ENCODE measurements at regions not wholly inside any gene's neighbourhood (a gene's known extent, or its start where the extent isn't known, plus 50 kb on each side); places are given as distances from the start of the nearest gene placed in this dataset.

DNA sequence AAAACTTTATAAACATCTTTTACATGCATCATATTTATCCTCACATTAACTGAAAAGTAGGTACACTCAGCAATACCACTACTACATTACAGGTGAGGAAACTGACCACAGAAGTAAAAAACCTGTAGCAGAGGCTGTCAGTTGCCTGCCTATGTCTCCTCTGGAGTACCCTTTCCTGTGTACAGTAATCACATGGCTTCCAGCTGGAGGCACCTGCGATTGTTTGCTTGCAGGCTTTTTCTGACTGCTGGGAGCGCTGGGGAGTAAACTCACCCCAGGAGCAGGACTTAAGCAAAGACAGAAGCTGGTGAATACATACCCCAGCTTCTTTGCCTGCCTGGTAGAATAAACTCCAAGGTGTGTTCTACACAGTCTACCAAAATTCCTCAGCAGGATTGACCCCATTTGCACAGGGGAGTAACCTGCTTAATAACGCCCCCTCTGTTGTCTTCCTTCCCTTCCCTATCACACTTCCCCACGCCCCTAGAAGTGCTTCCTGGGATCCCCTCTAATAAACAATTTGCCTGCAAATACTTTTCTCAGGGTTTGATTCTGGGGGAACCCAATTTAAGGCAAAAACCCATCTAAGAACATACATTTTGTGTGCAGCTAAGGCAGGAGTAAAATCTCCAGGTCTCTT lies 138.9 kb downstream of the PTH2R start:
- DNase-seq (ENCODE audit: low spot score) = no peak

DNA sequence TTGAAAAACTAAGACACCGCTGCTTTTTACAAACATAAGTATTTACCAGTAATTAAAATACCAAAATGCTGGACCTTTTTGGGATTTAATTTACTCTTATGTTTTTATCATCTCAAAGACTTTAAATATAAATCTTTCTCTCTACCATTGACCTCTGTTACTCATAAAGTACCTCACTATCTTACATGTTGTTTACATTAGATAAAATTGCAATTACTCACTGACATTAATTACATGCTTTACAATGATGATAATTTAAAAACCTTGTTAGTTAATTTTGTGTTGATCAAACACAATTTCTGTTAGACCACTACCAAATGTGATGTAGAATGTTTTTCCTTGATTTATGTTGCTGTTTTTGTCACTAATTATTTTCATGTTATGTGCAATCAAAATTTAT lies 139.5 kb downstream of the PTH2R start:
- no peak for DNase-seq (ENCODE audit: low spot score)

DNA sequence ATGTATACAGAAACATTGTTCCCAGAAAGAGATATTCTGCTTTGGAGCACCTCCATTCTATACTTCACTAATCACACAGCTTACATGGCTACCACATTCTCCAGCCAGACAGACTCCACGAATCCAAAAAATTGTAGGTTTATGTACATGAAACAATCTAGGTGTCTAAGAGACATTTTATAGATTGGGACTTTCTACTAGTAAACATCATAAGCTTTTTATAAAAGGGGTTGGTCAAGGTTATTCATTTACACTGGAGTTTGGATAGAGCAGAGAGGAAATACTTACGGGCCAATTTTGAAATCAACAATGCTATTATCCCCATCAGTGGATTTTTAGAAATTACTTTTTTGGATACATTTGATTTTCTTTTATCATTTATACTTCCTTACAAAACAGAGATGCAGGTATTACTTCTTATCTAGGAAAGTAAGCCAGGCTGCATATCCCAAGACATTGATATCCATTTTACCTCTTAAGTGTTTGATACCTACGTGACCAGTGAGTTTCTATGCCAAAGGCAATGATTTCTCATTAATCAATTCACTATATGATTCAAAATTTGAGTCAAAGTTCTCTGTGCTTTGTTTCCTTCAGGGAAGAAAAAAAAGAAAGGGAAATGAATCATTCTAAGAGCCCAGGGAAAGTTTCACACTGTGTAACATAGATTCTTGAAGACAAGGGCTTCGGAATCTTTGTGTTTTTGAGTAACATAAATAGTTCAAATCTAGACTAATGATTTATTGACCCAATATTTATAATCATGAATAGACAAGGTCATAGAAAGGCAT lies 140.5 kb downstream of the PTH2R start:
- DNase-seq (ENCODE audit: low spot score) = no peak

DNA sequence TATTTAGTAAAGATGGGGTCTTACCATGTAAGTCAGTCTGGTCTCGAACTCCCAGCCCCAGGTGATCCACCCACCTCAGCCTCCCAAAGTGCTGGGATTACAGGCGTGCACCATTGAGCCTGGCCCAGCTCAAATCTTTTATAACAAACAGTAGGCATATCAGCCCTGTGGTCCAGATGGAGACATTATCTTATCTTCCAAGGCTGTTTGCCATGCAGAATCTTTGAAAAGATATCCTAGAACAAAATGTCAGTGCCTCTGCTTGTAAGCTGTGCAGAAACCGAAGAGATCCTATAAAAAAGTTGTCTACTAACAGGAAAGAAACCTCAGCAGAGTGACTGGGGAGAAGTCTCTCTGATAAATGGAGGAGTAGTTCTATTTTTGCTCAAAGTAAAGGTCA lies 142.1 kb downstream of the PTH2R start:
- no peak for DNase-seq (ENCODE audit: low spot score)

DNA sequence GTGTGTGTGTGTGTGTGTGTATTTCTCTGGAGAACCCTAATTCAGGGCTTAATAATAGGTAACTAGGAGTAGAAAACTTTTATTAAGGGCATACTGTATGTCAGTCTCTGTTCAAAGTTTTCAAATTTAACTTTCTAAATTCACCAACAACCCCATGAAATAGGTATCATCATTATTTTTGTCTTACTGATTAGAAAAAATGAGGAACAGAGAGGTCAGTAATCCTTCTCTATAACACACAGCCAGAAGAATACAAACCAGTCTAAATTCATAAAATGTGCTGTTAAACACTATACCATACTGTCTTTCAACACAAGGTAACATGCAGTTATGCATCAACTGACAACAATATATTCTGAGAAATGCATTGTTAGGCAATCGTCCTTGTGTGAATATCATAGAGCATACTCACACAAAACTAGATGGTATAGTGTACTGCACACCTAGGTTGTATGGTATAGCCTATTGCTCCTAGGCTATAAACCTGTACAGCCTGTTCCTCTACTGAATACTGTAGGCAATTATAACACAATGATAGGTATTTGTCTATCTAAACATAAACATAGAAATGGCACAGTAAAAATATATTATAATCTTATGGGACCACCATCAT lies 143.1 kb downstream of the PTH2R start:
- no peak for DNase-seq (ENCODE audit: low spot score)

DNA sequence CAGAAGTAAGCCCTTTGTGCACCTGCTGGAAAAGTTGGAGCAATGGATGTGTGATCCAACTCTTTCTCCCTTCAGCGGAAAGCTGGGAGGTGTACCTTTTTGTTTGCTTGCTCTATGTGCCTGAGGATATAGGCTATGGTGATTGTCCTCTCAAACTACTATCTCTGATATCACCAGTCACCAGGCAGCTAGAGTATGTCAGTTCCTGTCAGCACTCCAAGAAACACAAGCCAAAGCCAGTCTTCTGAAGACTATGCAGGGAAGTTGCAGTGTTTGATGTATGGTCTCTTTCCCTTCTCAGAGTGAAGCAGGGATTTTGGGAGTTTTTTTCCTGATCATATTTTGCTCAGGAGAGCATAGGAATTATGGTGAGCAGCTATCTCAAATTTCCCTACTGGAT lies 146.4 kb downstream of the PTH2R start:
- DNase-seq (ENCODE audit: low spot score) = no peak

DNA sequence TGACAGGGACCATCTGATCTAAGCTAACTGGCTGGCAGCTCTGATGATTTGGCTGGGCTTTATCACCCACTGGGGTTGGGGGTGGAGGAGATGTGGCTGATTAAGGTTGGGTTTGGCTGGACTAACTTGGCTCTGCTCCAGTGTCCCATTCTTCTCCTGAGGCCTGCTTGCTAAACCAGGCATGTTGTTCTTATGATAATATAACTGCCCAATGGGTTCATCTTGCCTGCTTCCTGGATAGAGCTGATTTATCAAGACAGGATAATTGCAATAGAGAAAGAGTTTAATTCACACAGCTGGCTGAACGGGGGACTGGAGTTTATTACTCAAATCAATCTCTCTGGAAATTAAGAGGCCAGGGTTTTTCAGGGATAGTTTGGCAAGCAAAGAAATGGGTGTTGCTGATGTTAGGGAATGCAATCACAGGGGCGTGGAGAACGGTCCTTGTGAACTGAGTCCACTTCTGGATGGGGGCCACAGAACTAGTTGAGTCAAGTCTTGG lies 150.4 kb downstream of the PTH2R start:
- no peak for DNase-seq (ENCODE audit: low spot score)

DNA sequence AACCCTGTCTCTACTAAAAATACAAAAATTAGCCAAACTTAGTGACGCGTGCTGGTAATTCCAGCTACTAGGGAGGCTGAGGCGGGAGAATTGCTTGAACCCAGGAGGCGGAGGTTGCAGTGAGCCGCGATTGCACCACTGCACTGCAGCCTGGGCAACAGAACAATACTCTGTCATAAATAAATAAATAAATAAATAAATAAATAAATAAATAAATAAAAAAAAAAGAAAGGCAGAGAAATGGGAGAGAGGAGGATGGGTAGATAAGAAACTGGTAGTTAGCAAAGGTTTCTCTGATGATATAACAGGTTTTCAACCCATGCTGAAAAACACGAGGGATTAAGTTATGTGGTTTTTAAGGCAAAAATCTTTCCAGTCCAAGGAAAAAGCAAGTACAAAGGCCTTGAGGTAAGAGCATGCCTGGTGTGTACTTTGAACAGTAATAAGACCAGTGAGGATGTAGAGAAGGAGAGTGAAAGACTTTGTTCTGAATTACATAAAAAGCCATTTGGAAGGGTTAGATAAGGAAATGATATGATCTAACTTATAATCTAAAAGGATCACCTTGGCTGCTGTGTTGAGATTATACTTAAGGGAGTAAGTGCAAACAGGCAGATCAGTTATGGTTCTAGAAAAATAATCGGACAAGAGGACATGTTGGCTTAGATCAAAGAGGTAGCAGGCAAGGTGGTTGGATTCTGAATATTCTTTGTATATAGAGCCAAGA lies 159.3 kb downstream of the PTH2R start:
- DNase-seq (ENCODE audit: low spot score) = no peak

DNA sequence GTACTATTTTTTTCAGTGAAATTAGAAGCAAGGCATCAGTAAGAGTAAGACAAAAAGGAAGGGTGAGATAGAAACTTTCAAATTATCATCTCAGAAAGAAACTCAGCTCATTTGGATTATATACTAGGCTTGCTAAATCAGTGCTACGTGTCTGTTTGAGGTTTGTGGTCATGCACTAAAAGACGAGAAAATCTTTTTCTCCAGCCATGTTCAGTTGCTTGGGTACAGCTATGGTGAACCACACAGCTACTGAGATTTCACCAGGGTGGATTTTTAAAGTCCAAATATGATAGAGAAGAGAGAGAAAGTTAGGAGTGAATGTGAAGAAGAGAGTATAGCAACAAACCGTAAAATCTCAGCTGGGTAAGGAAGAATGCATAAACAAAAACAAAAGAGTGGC lies 161.6 kb downstream of the PTH2R start:
- no peak for DNase-seq (ENCODE audit: low spot score)

DNA sequence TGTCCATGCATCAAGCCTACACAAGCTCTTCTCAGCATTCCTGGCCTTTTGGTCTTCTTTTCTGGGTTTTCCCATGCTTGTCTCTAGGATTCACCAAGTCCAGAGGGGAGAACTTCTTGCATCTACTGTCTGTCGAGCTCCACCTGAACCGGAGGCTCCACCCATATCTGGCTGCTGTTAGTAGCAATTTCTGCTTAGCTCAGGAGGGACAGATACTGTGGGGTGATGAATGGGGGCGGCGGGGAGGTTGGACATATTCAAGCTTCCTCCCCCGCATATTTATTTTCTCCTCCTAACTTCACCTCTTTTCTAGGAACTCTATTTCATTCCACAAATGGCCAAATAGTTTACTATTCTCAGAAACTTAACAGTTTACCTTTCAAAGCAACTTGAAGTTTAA lies 163.5 kb downstream of the PTH2R start:
- no peak for DNase-seq (ENCODE audit: low spot score)

DNA sequence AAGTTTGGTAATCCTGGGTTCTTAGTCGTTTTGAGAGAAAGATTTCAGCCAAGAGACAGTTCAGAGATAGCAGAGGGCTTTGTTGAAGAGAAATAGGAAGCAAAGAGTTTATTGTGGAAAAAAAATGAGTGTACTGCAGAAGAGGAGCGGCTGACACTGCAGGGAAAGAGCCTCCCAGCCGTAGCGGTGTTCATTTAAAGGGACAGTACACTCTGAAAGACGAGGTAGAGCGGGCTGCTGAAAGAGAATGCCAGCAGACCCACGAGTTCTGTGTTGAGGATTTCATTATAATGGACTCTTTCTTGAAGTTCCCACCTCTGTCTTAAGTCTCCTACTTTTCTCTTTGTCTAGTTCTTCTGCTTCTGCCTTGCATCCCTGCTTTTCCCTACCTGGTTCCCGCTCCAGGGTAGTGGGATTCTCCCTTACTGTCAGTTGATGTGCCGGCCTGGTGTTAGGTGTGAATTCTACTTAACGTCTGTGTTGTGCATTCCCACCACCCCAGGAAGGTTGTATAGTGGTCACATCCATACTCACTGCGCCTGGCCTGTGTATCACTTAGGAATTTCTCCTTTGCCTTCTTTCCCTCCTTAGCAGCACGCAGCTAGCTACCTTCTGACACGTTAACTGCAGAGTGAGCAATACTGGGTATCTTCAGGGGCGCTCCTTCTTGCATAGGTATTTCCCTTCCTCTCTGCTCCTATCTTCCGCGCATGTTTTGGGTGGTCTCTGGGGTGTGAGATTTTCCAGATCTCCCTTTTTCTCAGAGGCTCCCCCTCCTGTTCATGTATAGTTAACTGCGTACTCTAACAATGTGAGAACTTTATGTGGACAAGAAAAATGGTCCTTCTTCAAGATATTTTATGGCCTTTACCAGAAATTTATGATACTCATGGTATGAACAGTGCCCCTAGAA lies 164.5 kb downstream of the PTH2R start:
- DNase-seq (ENCODE audit: low spot score) = no peak

DNA sequence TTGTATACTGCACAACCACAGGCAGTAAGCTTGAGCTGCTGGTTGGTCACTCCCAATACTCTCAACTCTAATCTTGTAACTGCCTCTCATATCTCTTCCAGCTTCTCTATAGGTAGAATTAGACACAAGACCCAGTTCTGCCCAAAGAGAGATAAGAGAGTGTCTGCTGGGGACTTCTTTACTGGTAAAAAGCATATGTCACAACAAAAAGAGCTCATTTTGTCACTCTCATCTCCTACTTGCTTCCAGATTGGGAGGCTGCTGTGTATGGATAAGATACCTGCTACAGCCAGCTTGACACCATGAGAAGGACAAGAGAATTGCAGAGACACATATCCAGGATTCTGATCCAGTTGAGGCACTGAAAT lies 165.2 kb downstream of the PTH2R start:
- DNase-seq (ENCODE audit: low spot score) = no peak

DNA sequence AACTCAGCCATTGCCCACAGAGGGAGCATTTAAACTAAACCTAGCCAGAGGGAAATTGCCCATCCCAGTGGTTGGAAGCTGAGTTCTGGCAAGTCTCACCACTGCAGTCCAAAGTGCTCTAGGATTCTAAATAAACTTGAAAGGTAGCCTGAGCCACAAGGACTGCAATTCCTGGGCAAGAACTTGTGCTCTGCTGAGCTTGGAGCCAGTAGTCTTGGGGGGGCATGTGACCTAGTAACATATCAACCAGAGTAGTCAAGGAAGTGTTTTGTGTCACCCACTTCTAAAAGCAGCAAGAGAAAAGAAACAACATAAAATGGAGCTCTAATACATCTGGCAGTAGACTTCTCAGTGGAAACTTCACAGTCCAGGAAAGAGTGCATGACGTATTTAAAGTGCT lies 167.0 kb downstream of the PTH2R start:
- DNase-seq (ENCODE audit: low spot score) = no peak

DNA sequence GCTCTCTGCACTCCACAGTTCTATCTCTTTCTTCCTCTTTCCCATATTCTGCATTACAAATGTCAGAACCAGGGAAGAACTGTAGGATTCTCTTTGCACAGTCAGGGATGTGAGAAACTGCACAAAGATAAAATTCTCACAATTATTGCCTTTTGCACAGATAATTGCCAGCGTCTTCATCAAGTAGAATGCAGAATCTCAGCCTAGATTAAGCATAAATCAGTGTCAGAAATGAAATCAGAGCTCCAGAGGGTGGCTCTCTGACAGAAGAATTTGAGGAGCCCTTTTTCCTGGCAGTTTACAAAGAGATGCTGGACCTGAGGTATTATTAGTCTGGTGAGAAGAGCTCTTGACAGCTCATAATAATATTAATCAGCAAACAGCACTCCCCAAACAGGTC lies 173.1 kb downstream of the PTH2R start:
- DNase-seq (ENCODE audit: low spot score) = no peak

DNA sequence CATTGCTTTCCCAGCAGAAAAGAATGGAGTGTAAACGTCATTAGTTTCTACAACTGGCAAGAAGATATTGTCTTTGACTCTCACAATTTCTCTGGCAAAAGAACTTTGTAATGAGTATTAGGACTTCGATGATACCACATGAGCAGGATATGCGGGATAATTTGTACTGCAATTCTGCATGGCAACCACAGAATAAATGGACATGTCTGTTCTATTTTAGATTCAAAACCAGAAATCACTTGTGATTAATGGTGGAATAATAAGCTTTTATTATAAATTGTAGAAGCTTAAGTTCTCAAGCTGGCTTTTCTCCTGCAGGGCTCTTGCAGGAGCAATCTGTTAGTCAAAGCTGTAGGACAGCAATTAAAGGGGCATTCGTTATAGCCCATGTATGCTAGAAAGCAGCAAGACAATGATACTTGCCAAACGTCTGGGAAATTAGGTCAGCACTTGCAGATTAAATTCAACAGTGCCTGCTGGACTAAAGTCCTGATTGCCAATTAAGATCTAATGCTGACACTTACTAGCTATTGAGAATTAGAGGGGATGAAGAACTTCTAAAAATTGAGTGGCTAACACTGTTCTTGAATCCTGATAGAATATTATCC lies 177.9 kb downstream of the PTH2R start:
- DNase-seq (ENCODE audit: low spot score) = no peak

DNA sequence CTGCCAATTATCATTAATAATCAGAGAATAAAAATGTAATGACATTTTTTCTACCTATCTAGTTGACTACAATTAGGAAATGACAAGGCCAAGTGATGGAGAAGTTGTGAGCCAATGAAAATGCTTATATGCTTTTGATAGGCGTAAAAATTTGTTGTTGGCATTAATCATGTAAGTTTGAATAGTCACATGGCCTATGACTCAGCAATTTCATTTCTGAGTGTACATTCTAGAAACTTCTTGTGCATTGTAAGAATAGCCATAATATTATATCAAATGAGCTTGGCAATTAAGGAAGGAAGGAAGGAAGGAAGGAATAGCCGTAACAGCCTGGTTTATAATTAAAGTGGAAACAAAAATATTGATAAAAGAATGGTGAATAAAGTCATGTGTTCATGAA lies 179.9 kb downstream of the PTH2R start:
- no peak for DNase-seq (ENCODE audit: low spot score)

DNA sequence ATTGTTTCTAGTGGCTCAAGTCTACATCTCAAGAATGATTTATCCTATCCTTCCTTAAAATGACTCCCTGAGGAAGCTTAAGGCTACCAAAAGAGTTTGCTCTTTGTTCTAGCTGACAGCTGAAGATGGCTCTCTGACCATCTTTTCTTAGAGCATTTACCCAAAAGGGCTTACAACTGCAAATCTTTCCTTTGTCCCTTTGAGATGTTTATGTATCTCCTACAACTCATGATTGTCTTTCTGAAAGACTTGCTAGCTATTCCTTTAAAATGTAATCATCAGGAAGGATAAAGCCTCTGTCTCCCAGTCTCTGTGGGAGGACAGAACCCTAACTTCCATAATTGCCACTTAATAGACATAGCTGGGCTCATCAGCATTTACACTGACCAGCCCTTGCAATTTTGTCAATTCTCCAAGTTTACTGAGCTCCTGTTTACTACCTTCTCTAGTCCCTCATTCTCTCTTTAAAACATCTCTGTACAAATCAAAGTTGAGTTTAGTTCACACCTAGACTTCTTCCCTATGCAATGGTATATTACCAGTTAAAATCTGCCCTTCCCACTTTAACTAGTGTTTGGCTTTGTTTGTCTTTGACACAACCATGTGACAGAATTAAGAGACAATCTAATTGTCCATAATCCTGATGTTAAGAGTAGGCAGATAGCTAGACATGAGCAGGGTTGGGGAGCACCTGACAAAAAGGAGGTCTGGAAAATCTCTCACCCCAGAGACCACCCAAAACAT lies 188.2 kb downstream of the PTH2R start:
- DNase-seq (ENCODE audit: low spot score) = no peak

DNA sequence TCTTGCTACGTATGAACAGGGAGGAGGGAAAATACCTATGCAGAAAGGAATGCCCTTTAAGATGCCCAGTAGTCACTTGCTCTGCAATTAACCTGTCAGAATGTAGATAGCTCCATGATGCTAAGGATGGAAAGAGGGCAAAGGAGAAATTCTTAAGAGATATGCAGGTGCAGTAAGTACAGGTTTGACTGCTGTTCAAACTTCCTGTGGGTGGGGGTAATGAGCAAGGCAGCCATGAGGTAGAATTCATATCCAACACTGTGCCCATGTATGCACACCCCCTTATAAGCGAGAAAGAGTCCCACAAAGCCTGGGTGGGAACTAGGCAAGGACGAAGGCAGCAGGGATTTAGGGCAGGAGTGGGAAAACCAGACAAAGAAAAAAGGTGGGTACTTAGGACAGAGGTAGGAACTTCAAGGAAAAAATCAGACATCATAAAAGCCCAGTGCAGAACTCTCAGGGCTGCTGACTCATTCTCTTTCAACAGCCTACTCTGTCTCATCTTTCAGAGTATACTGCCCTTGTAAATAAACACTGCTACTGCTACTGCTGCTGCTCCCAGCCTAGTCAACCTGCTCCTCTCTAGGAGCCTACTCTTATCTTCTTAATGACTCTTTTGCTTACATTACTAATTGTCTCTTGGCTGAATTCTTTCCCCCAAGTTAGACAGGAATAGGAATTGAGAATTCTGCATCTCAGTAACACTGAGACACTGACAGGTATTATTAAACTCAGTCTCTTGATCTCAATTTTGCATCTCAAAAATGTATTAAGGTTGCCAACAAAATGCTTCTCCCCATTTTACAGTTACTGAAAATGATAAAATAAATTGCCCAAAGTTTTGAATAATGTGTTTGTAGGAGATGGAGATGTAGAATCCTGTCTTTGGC lies 189.0 kb downstream of the PTH2R start:
- DNase-seq (ENCODE audit: low spot score) = no peak

DNA sequence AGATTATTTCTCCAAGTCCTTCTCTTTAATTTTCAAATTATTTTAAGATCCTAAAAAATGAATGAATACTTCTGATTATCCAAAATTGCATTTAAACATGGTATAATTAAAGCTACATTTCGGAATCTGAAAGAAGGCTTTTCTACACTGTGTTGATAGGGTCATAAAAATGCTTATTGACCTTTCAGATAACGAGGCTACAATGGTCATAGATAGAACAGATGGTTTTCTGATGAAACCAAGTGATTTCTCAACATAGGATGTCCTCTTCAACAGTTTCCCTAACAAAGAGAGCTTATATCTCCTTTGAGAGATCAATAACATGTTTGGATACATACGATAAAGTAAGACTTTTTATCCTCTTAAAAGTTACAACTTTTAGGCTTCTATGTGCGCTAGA lies 201.1 kb downstream of the PTH2R start:
- DNase-seq (ENCODE audit: low spot score) = no peak

Data from hepatic stellate cell (primary cell).